Endothelial cell of hepatic sinusoid (primary cell): ENCODE measurements at regions not wholly inside any gene's neighbourhood (a gene's known extent, or its start where the extent isn't known, plus 50 kb on each side); places are given as distances from the start of the nearest gene placed in this dataset.
"Not testable (repeated sequence)": the region's sequence is repeated elsewhere in the genome, so short reads cannot be mapped to it uniquely, and the experiment has no call there.

Source experiments
- in situ Hi-C: cut with HindIII; loops from 2 replicates; pipeline ENCODE4 v1.10.0; 2017; ENCODE audit warnings: low sequenced_read_pairs

DNA sequence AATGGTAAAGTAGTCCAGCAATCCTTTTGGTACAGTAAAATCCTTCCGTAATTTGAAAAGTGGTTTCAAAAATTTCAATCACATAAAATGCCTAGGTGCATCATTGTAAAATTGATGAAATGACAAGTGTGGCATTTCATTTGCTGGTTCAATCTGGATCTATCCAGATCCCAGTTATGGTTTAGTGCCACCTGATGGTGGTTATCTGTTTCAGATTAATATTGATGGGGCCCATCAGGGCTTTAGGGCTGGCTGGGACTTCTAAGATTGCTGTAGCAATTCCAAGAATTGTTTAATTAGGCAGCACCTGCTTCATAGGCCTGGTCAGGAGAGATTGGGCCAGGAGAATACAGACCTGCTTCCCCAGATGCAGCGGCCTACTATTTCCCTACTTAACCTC is 55.5 kb upstream of the PIK3C3 start:
- in situ Hi-C loops: no loop called here

DNA sequence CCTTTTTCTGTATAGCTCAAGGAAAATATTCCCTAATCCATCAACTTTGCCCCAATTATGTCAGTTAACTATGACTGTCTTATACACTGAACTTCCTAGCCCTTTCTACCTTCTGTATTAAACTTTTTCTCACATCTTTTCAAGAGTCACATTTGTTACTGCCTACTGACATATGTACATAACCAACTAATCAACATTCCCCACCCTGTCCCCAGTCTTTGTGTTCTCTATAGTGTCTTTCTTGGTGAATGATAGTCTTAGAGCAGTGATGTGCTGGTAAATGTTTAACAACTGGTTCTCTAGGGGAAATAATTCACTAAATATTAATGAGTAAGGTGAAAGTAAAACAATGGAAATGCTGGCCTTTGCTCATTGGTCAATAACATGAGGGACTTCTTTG is 61.6 kb upstream of the PIK3C3 start:
- in situ Hi-C loops: no loop called here

- in situ Hi-C loops: no loop called here
These were observed 67.9 kb upstream of the PIK3C3 start for GRCh38 chr18:41887100-41887499.

- in situ Hi-C loops: no loop called here
These were observed 68.8 kb upstream of the PIK3C3 start for GRCh38 chr18:41886126-41886807.

DNA sequence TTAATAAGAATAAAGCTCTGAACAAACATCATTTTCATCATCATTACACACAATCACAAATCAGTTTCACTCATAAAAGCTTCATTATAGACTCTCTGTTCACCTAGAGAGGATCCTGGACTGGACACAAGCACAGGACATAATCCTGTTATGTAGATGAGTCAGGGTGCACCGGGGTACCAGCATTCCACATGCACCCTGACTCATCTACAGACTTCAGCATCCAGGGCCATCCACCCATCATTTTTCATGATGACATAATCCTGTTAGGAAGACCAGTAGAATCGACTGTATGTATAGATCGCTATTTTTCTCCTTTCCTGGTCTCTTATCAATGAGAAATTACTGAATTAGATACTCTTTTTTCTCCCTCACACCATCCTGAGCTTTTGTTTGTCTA is 73.7 kb upstream of the PIK3C3 start:
- in situ Hi-C loops: no loop called here

DNA sequence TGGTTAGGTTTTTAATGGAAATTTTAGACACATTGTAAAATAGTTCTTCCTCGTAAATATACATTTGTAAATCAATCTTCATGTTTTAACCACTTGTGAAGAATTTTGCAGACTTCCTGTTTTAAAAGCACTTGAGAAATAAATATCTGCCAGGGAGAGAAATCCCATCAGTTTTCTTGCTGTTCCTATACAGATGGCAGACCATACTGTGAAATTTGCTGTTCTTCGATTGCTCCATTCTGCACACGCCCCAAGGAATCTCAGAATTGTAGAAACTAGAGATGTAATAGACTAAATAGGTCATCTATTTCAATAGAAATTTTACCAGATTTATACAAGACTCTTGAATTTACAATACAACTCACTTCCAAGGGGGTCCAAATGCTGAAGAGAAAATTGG is 75.8 kb upstream of the PIK3C3 start:
- in situ Hi-C loops: no loop called here

DNA sequence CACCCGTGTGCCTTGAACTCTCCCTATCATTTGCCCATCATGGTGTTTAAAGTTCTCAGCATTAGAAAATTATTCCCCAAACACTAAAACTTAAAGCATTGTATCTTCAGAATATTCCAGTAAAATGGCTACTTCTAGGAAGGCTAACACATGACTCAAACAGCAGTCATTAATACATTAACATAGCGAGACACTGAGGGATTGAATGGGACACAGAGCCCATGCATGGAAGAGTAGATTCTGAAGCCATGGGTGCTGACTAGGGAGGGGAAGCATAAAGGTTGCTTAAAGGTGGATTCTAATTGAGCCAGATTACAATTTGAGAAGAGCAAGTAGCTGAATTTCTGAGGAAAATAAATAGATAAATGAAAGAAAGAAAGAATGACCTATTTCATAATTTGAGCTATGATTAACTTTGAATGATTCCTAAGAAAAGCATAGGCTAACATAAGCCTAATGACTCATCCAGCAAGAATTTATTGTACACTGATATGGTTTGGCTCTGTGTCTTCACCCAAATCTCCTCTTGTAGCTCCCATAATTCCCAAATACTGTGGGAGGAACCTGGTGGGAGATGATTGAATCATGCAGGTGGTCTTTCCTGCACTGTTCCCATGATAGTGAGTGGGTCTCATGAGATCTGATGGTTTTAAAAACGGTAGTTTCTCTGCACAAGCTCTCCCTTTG is 79.8 kb upstream of the PIK3C3 start:
- in situ Hi-C loops: no loop called here

DNA sequence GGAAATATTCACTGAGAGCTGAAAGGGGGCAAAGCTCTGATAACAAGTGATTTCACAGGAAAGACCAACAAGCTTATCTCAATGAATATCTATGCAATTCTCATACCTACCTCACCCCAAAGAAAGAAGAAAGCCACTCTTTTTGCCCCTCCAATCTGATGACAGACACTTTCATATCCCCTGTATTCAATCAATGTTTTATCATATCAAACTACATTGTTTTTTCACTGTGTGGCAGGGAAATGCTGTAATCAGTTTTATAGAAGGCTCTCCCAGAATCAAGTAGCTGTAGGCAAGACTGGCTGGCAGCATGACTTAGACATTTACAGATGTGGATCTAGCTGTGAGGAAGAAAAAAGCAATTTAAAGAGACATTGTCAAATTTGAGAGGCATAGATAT is 81.3 kb upstream of the PIK3C3 start:
- in situ Hi-C loops: no loop called here

DNA sequence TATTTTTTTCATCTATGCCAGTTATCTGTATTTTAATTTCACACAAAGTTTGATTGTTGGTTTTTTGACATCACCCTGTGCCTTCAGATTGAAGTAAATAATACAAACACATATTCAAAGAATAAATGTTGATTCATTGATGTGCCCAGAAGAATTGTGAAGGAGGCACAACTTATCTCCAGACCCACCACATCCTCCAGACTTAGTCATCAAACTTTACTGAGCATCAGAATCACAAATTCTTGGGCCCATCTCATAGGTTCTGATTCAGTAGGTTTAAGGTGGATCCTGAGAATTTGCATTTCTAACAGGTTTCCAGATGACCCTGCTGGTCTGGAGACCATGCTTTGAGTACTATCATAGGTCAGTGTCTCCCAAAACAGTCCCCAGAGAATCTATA is 82.8 kb upstream of the PIK3C3 start:
- in situ Hi-C loops: no loop called here

DNA sequence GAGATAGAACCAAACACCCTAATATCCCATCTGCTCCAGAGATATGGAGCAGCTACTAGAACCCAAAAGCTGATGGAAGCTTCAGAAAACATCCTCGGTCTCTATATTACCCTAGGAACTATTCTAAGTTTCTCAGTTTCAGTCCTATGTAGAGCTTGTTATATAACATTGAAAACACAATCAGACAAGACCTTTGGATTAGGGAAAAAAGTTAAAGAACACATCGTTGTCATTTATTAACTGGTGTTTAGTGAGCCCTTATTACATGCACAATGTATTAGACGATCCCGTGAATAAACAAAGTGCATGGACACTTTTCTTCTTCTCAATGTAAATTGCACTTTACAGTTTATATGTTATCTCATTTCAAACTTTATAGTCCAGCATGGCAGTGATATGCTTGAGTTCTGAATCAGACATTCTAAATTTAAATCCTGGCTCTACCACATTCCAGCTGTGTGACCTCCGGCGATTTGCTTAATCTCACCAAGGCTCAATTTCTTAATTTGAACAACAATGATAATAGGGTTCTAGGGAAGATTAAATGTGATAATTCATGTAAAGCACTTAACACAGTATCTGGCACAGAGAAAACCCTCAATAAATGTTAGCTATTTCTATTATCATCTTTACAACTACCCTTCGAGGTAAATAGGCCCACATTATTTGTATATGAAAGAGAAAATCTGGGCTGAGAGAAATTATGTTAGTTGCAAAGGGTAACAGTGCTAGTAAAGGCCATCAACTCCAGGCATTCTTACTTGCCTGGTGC is 83.6 kb upstream of the PIK3C3 start:
- in situ Hi-C loops: no loop called here

DNA sequence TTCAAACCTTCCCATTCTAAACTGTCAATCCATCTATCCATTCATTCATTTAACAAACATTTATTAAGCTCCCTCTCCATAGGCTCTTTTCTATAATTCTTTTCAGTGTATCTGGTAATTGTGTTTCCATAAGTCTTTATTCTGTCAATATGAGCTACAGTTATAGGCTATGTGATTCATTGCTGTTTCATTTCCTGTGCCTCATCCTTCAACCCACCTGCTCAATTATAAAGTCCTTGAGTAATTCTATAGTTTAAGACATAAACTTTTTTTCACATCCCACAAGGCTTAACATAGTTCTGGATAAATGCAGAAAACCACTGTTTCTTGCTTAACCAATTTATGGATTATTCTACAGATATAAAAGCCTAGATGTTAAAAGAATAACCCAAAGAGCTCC is 84.2 kb upstream of the PIK3C3 start:
- in situ Hi-C loops: no loop called here

GRCh38 chr18:41870191-41870590 is 84.8 kb upstream of the PIK3C3 start:
- in situ Hi-C loops: no loop called here

GRCh38 chr18:41865796-41866195 is 89.2 kb upstream of the PIK3C3 start:
- in situ Hi-C loops: not testable (repeated sequence)

- in situ Hi-C loops: no loop called here
These were observed 90.8 kb upstream of the PIK3C3 start for GRCh38 chr18:41864216-41864615.

DNA sequence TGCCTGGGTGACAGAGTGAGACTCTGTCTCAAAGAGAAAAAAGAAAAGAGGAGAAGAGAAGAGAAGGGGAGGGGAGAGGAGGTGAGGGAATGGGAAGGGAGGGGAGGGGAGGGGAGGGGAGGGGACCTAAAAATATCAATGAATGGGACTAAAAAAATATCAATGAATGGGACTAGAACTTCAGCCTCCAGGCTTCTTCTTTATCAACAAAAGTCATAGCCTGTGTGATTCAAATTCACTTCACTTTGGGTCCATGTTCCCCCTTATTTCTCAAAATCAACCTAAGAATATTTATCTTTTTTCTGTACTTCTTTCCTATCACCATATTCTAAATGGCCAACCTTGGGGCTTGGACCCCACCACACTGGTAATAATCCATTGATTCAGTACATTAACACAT is 92.1 kb upstream of the PIK3C3 start:
- in situ Hi-C loops: no loop called here

DNA sequence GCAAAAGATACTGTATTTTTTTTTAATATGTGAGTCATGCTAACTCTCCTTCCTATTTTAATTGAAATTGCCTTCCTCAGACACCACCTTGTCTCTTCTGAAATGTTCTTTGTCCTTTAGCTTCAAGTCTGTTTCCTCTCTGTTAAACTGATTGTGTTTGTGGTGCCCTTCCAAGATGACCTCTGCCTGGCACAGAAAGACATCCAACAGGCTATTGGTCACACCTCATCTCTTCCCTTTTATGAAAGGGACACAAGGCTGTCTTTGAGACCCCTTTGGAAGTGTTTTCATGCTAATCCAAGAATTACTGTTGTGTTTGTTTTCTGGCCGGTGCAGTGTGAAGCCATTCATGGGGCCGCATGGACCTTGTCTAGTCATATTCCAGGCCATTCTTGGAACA is 94.0 kb upstream of the PIK3C3 start:
- in situ Hi-C loops: no loop called here

DNA sequence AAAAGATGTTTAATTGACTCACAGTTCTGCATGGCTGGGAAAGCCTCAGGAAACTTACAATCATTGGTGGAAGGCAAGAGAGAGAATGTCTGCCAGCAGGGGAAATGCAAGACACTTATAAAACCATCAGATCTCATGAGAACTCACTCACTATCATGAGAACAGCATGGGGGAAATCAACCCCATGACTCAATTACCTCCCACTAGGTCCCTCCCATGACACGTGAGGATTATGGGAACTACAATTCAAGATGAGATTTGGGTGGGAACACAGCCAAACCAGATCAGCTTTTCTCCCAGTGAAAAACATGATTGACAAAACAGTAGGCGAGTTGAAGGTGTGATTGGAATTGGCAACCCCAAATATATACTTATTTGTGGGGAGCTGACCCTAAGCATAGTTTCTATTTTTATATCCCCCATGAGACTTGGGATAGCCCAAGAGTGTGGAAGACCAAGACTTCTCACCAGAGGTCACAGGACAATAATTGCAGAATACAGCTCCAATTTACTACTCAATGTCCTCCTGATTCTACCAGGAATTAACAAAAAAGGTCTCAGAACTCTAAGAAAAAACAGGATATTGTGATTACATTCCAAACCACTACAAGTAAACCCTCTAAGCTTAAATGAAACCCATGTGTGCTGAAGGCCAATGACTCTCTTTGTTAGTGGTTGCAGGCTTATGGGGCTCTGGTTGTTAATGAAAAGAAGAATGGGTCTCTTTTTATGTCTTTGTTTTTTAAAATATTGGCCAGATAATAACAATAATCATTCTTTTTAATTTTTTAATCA is 96.1 kb upstream of the PIK3C3 start:
- in situ Hi-C loops: no loop called here

- in situ Hi-C loops: no loop called here
These were observed 101.8 kb upstream of the PIK3C3 start for GRCh38 chr18:41853280-41853679.

DNA sequence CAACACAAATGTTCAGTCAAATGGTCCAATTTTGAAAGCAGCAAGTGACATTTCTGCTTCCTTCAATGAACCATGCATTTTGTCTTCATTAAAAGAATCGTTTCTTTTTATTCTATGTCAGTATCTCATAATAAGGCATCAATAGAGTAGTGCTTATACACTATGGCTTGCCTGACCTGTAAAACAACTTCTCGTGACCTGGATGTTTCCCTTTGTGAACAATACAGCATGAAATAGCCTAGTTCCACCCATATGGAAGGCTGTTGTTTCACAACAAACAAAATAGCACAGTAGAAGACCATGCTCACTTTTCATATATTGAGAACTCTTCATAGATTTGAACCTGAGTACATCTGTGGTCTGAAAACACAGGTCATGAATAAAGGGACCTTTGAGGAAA is 104.3 kb upstream of the PIK3C3 start:
- in situ Hi-C loops: no loop called here

DNA sequence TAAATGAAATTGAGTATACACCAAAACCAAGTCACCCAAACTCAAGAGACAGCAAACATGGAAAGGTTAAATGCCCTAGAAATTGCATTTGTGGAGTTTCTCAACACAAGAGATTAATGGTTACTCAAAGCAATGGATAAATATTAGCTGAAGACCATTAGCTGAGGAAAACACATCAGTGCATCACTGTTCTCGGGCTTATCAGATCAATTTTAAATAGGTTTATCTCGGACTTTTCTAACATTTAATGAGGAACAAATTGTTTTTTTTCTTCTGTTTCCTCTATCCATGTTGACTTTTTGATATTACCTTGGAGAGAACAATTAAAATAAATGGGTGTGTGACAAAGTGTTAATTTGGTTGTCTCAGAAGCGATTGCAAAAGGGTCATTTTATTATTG is 105.4 kb upstream of the PIK3C3 start:
- in situ Hi-C loops: no loop called here

DNA sequence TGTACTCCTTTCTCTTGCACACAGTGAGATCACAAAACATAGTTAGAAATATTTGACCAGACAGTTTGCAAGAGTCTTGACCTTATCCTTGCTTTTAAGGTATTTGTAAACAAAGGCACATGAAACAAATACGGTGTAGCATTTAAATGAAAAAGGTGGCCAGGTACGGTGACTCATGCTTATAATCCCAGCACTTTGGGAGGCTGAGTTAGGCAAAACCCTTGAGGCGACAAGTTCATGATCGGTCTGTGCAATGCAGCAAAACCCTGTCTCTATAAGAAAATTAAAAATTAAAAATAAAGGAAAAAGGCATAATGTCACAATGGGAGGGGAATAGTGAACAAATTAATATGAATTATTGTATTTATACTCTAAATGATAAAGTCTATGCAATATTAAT is 109.5 kb upstream of the PIK3C3 start:
- in situ Hi-C loops: no loop called here
